Gastrocnemius medialis (tissue), 4 donors: ENCODE measurements at regions not wholly inside any gene's neighbourhood (a gene's known extent, or its start where the extent isn't known, plus 50 kb on each side); places are given as distances from the start of the nearest gene placed in this dataset.

Experiments used
- ATAC-seq, 2 donors: fragments of 150-250 bp; one replicate each; pipeline ENCODE4 v1.9.1; 2016
- DNase-seq, 2 donors: peaks; one replicate each; pipeline ENCODE4 v3.0.0-alpha.2; 2019
- H3K27ac ChIP-seq, 4 donors: fragments of 200-600 bp; sonication (generic); 1 replicate in 1 of 4; 2 replicates in 3 of 4; pipeline ENCODE4 v1.5.1; 2016 to 2018; ENCODE audit warnings: mild to moderate bottlenecking in 2 of 4, moderate library complexity in 1 of 4
- H3K27me3 ChIP-seq, 3 donors: fragments of 200-600 bp; sonication (generic) in 2 of 3; 1 replicate in 1 of 3; 2 replicates in 2 of 3; pipeline versions ENCODE4 v1.5.1 to v1.6.0; 2016 to 2019; ENCODE audit warnings: mild to moderate bottlenecking in 1 of 3, moderate library complexity in 1 of 3
- H3K36me3 ChIP-seq, 2 donors: fragments of 200-600 bp; sonication (generic) in 1 of 2; one replicate each; pipeline ENCODE4 v1.5.1; 2017 to 2018
- H3K4me1 ChIP-seq, 2 donors: fragments of 200-600 bp; sonication (generic) in 1 of 2; one replicate each; pipeline ENCODE4 v1.5.1; 2016 to 2017; ENCODE audit warnings: mild to moderate bottlenecking in 2 of 2
- H3K4me3 ChIP-seq, 4 donors: fragments of 200-600 bp; sonication (generic) in 3 of 4; 1 replicate in 1 of 4; 2 replicates in 3 of 4; pipeline ENCODE4 v1.5.1; 2016 to 2019; ENCODE audit warnings: mild to moderate bottlenecking in 2 of 4
- H3K9me3 ChIP-seq, 3 donors: fragments of 200-600 bp; sonication (generic) in 2 of 3; 1 replicate in 1 of 3; 2 replicates in 2 of 3; pipeline ENCODE4 v1.5.1; 2016 to 2019
- CTCF ChIP-seq, 5 experiments: fragments of 450-650 bp in 3 of 5; fragments of 200-600 bp in 2 of 5; sonication (generic) in 2 of 5; IDR thresholded peaks in 4 of 5; conservative IDR thresholded peaks in 1 of 5; 1 replicate in 4 of 5; 2 replicates in 1 of 5; pipeline ENCODE4 v1.5.1; 2016 to 2019; ENCODE audit warnings: antibody characterized with exemption in 5 of 5, mild to moderate bottlenecking in 3 of 5, moderate library complexity in 3 of 5
- POLR2A ChIP-seq, 2 donors: fragments of 450-650 bp; IDR thresholded peaks; one replicate each; pipeline ENCODE4 v1.6.1; 2017; ENCODE audit warnings: antibody characterized with exemption in 2 of 2, mild to moderate bottlenecking in 2 of 2, moderate library complexity in 2 of 2
- in situ Hi-C, 4 donors: fragments of 200-750 bp; cut with MboI; loops; one replicate each; pipeline versions ENCODE4 v1.15.0 to v1.8.0; 2017; ENCODE audit warnings: low sequenced_read_pairs in 4 of 4
- intact Hi-C: fragments of 100-400 bp; cut with DNase I; formaldehyde crosslinking; loops from one replicate; pipeline ENCODE4 v1.15.1; 2023; ENCODE audit warnings: low total_unique reads

- intact Hi-C loops: no loop called here
- DNase-seq (no peak), ATAC-seq (no peak)
- no peaks in the 10 kb centered on the region for H3K9me3 ChIP-seq
- in situ Hi-C loops: no loop called here
- H3K4me3 ChIP-seq: no peak overlapping the region
- H3K27ac ChIP-seq: no peak overlapping the region
- TF ChIP-seq POLR2A (IDR thresholded peaks at IDR 0.05) (no peak), CTCF (IDR thresholded peaks at IDR 0.05 in 4 of 5, conservative IDR thresholded peaks at IDR 0.05 in 1 of 5) (no peak)
- no peaks in the 10 kb centered on the region for H3K27me3 ChIP-seq
- no peaks in the 10 kb centered on the region for H3K4me1 ChIP-seq
- H3K36me3 ChIP-seq: no peaks in the 10 kb centered on the region
Measured at GRCh38 chr9:117945286-117945685, 241.1 kb downstream of the TLR4 start.

GRCh38 chr9:117951127-117951526, 246.9 kb downstream of the TLR4 start:
- TF ChIP-seq POLR2A (IDR thresholded peaks at IDR 0.05): no peak
- TF ChIP-seq CTCF (IDR thresholded peaks at IDR 0.05 in 4 of 5, conservative IDR thresholded peaks at IDR 0.05 in 1 of 5): no peak
- in situ Hi-C loops: no loop called here
- ATAC-seq (no peak), DNase-seq (no peak)
- intact Hi-C loops: no loop called here
- no peak overlapping the region for H3K4me3 ChIP-seq
- no peaks in the 10 kb centered on the region for H3K4me1 ChIP-seq
- no peaks in the 10 kb centered on the region for H3K27me3 ChIP-seq
- H3K36me3 ChIP-seq: no peaks in the 10 kb centered on the region
- no peaks in the 10 kb centered on the region for H3K9me3 ChIP-seq
- no peak overlapping the region for H3K27ac ChIP-seq

GRCh38 chr9:117952581-117952980, 248.4 kb downstream of the TLR4 start:
- Histone ChIP-seq H3K9me3 (no peaks in the 10 kb centered on the region), H3K4me1 (no peaks in the 10 kb centered on the region), H3K27ac (no peak overlapping the region), H3K27me3 (no peaks in the 10 kb centered on the region), H3K4me3 (no peak overlapping the region), H3K36me3 (no peaks in the 10 kb centered on the region)
- DNase-seq (no peak), ATAC-seq (no peak)
- in situ Hi-C loops (no loop called here), intact Hi-C loops (no loop called here)
- TF ChIP-seq CTCF (IDR thresholded peaks at IDR 0.05 in 4 of 5, conservative IDR thresholded peaks at IDR 0.05 in 1 of 5): no peak

- in situ Hi-C loops: no loop called here
Measured at GRCh38 chr9:117957267-117957666, 253.1 kb downstream of the TLR4 start.

More at GRCh38 chr9:117957267-117957666, 253.1 kb downstream of the TLR4 start:
- no peaks in the 10 kb centered on the region for H3K36me3 ChIP-seq
- no peak overlapping the region for H3K4me3 ChIP-seq
- H3K27me3 ChIP-seq: no peaks in the 10 kb centered on the region
- no peaks in the 10 kb centered on the region for H3K4me1 ChIP-seq
- DNase-seq (no peak), ATAC-seq (no peak)
- intact Hi-C loops: no loop called here
- TF ChIP-seq CTCF (IDR thresholded peaks at IDR 0.05 in 4 of 5, conservative IDR thresholded peaks at IDR 0.05 in 1 of 5) (no peak), POLR2A (IDR thresholded peaks at IDR 0.05) (no peak)
- no peaks in the 10 kb centered on the region for H3K9me3 ChIP-seq
- H3K27ac ChIP-seq: no peak overlapping the region
